CD14-positive monocyte (primary cell): ENCODE measurements at regions not wholly inside any gene's neighbourhood (a gene's known extent, or its start where the extent isn't known, plus 50 kb on each side); places are given as distances from the start of the nearest gene placed in this dataset.

Source experiments
- DNase-seq, 3 donors: peaks; one replicate each; pipeline ENCODE4 v3.0.0-alpha.2; 2011 to 2022
- H2AFZ ChIP-seq: 2 replicates; pipeline ENCODE4 v1.6.0; 2012; ENCODE audit warnings: mild to moderate bottlenecking, low read depth, low read length, inconsistent platforms; ENCODE audit not compliant: insufficient read depth, poor library complexity, severe bottlenecking
- H3K27ac ChIP-seq, 2 donors: 1 replicate in 1 of 2; 2 replicates in 1 of 2; pipeline ENCODE4 v1.5.1; 2012 to 2013; ENCODE audit warnings: low read length in 2 of 2, control low read depth in 1 of 2, inconsistent platforms in 1 of 2, low read depth in 1 of 2, mild to moderate bottlenecking in 1 of 2
- H3K27me3 ChIP-seq, 2 donors: one replicate each; pipeline versions ENCODE4 v1.6.0 to v1.6.1; 2011 to 2013; ENCODE audit warnings: low read length in 2 of 2; ENCODE audit not compliant: control insufficient read depth in 2 of 2, insufficient read depth in 2 of 2
- H3K36me3 ChIP-seq, 2 donors: replicated peaks in 1 of 2; 1 replicate in 1 of 2; 2 replicates in 1 of 2; pipeline versions ENCODE4 v1.5.1 to v1.6.1; 2012 to 2013; ENCODE audit warnings: low read length in 2 of 2, control low read depth in 1 of 2, inconsistent platforms in 1 of 2, mild to moderate bottlenecking in 1 of 2; ENCODE audit not compliant: insufficient read depth in 2 of 2, control insufficient read depth in 1 of 2
- H3K4me1 ChIP-seq, 2 donors: 1 replicate in 1 of 2; 2 replicates in 1 of 2; pipeline versions ENCODE4 v1.5.1 to v1.6.1; 2012 to 2013; ENCODE audit warnings: low read length in 2 of 2, control low read depth in 1 of 2, inconsistent platforms in 1 of 2, mild to moderate bottlenecking in 1 of 2, moderate library complexity in 1 of 2; ENCODE audit not compliant: insufficient read depth in 2 of 2, control insufficient read depth in 1 of 2
- H3K4me2 ChIP-seq: replicated peaks from 2 replicates; pipeline ENCODE3; 2012; ENCODE audit warnings: low read length, moderate library complexity, mild to moderate bottlenecking; ENCODE audit not compliant: poor library complexity, severe bottlenecking; ENCODE audit errors: extremely low read depth
- H3K4me3 ChIP-seq, 3 experiments: fragments of 200-600 bp in 1 of 3; sonication (generic) in 1 of 3; replicated peaks in 1 of 3; 1 replicate in 2 of 3; 2 replicates in 1 of 3; pipeline ENCODE4 v1.5.1; 2011 to 2013; ENCODE audit warnings: low read length in 3 of 3, mild to moderate bottlenecking in 3 of 3, control low read depth in 2 of 3, low read depth in 2 of 3, inconsistent platforms in 1 of 3, moderate library complexity in 1 of 3
- H3K79me2 ChIP-seq: 2 replicates; pipeline ENCODE4 v1.6.0; 2012; ENCODE audit warnings: mild to moderate bottlenecking, control low read depth, inconsistent platforms, low read length, moderate library complexity; ENCODE audit not compliant: insufficient read depth
- H3K9ac ChIP-seq: 2 replicates; pipeline ENCODE4 v1.6.0; 2017; ENCODE audit warnings: low read length, mild to moderate bottlenecking; ENCODE audit not compliant: insufficient read depth, poor library complexity, severe bottlenecking
- H3K9me3 ChIP-seq, 2 donors: replicated peaks in 1 of 2; 1 replicate in 1 of 2; 2 replicates in 1 of 2; pipeline versions ENCODE4 v1.5.1 to v1.6.1; 2012 to 2013; ENCODE audit warnings: low read length in 2 of 2, control low read depth in 1 of 2; ENCODE audit not compliant: control insufficient read depth in 1 of 2, insufficient read depth in 1 of 2
- H4K20me1 ChIP-seq: 2 replicates; pipeline ENCODE4 v1.6.0; 2012; ENCODE audit warnings: mild to moderate bottlenecking, low read length, control low read depth, moderate library complexity; ENCODE audit not compliant: insufficient read depth
- H3K27ac Mint-ChIP-seq, 7 donors: one replicate each; pipeline ENCODE4 v1.8.0; 2020; ENCODE audit warnings: mild to moderate bottlenecking in 7 of 7, mixed read lengths in 7 of 7, moderate library complexity in 6 of 7, inconsistent platforms in 2 of 7
- H3K27me3 Mint-ChIP-seq, 3 donors: one replicate each; pipeline ENCODE4 v1.8.0; 2021 to 2022; ENCODE audit warnings: low read depth in 3 of 3, mild to moderate bottlenecking in 3 of 3, mixed read lengths in 3 of 3, moderate library complexity in 3 of 3, inconsistent platforms in 1 of 3
- H3K36me3 Mint-ChIP-seq, 2 donors: one replicate each; pipeline ENCODE4 v1.8.0; 2020; ENCODE audit warnings: mixed read lengths in 2 of 2, inconsistent platforms in 1 of 2, mild to moderate bottlenecking in 1 of 2
- H3K4me1 Mint-ChIP-seq: one replicate; pipeline ENCODE4 v1.8.0; 2020; ENCODE audit warnings: mild to moderate bottlenecking, mixed read lengths
- H3K4me3 Mint-ChIP-seq, 2 donors: one replicate each; pipeline ENCODE4 v1.8.0; 2020; ENCODE audit warnings: mild to moderate bottlenecking in 2 of 2, mixed read lengths in 2 of 2, moderate library complexity in 1 of 2
- H3K9me3 Mint-ChIP-seq, 7 donors: one replicate each; pipeline ENCODE4 v1.8.0; 2020 to 2022; ENCODE audit warnings: mixed read lengths in 7 of 7, mild to moderate bottlenecking in 6 of 7, moderate library complexity in 6 of 7, inconsistent platforms in 2 of 7
- CTCF ChIP-seq: fragments of 200-600 bp; IDR thresholded peaks from one replicate; pipeline ENCODE4 v1.8.0; 2022; ENCODE audit warnings: antibody characterized with exemption, mild to moderate bottlenecking
- WGBS: methylation state at CpG from one replicate; pipeline ENCODE4 v1.1.5; 2013; ENCODE audit warnings: missing lambda C conversion rate; ENCODE audit not compliant: insufficient coverage; 5-methylcytosine and 5-hydroxymethylcytosine counted together
- intact Hi-C, 2 donors: fragments of 100-400 bp; cut with micrococcal nuclease; formaldehyde crosslinking; loops; one replicate each; pipeline versions ENCODE4 v1.15.0 to v1.15.1; 2023

- no peak for DNase-seq
- Mint-ChIP-seq H3K36me3 (no peaks in the 10 kb centered on the region), H3K4me3 (no peak overlapping the region), H3K27me3 (peaks cover 0 to 6% (median 3%) of the 10 kb centered on the region in 3 donors), H3K4me1 (peaks cover 2% of the 10 kb centered on the region), H3K9me3 (peaks cover 0 to 4% (median 0%) of the 10 kb centered on the region in 7 donors), H3K27ac (peak overlapping the region in 1 of 7 donors; percentile 33)
- Histone ChIP-seq H4K20me1 (no peaks in the 10 kb centered on the region), H3K4me1 (no peaks in the 10 kb centered on the region), H3K36me3 (no peaks in the 10 kb centered on the region), H3K4me2 (no peak overlapping the region), H3K79me2 (no peaks in the 10 kb centered on the region), H3K27ac (no peak overlapping the region), H3K27me3 (no peaks in the 10 kb centered on the region), H3K9ac (no peak overlapping the region), H3K4me3 (no peak overlapping the region), H3K9me3 (no peaks in the 10 kb centered on the region), H2AFZ (no peak overlapping the region)
- TF ChIP-seq CTCF: no peak
- intact Hi-C loops: no loop called here
These were observed 531.8 kb upstream of the CDH5 start for GRCh38 chr16:65834688-65835087.

- no peak for TF ChIP-seq CTCF
- no peaks in the 10 kb centered on the region for H4K20me1 ChIP-seq
- no peak for DNase-seq
- H3K27me3 ChIP-seq: no peaks in the 10 kb centered on the region
- no peaks in the 10 kb centered on the region for H3K79me2 ChIP-seq
- no peaks in the 10 kb centered on the region for H3K4me1 ChIP-seq
- peaks cover 0 to 4% (median 2%) of the 10 kb centered on the region in 7 donors for H3K9me3 Mint-ChIP-seq
- no peaks in the 10 kb centered on the region for H3K9me3 ChIP-seq
- H3K36me3 Mint-ChIP-seq: no peaks in the 10 kb centered on the region
- no peak overlapping the region for H3K4me2 ChIP-seq
- no peaks in the 10 kb centered on the region for H3K36me3 ChIP-seq
- H3K4me3 Mint-ChIP-seq: no peak overlapping the region
- no peak overlapping the region for H3K27ac Mint-ChIP-seq
- H3K4me1 Mint-ChIP-seq: peaks cover 2% of the 10 kb centered on the region
- no peak overlapping the region for H3K27ac ChIP-seq
- no peak overlapping the region for H2AFZ ChIP-seq
- peaks cover 0 to 3% (median 2%) of the 10 kb centered on the region in 3 donors for H3K27me3 Mint-ChIP-seq
- H3K4me3 ChIP-seq: no peak overlapping the region
- intact Hi-C loops: no loop called here
- H3K9ac ChIP-seq: no peak overlapping the region
- 83% methylated on average over 1 of the region's 4 CpGs for WGBS
These were observed 533.2 kb upstream of the CDH5 start for GRCh38 chr16:65833171-65833871.
